HepG2 (cell line): ENCODE measurements at regions not wholly inside any gene's neighbourhood (a gene's known extent, or its start where the extent isn't known, plus 50 kb on each side); places are given as distances from the start of the nearest gene placed in this dataset.
A peak's percentile ranks its signal among the peaks of the same experiment; 100 is the strongest.

Source experiments
- ATAC-seq: fragments of 200-7000 bp; cut with Tn5 transposase; 3 replicates; pipeline ENCODE4 v1.9.1; 2020; ENCODE audit warnings: mild to moderate bottlenecking, moderate library complexity
- BruUV-seq: library from RNA; stranded (reverse); fragments of 400-500 nt; replicated peaks from 2 replicates; lab custom pipeline; 2021; lab: Mats Ljungman, UMichigan
- CTCF ChIA-PET: fragments of 300-600 bp; formaldehyde crosslinking; extraction: SDS; loops from one replicate; lab custom pipeline; 2021; ENCODE audit warnings: low total read pairs, inconsistent platforms, low intra/inter-chr PET ratio; lab: Yijun Ruan, JAX
- POLR2A ChIA-PET: fragments of 350-600 bp; sonication (Branson Sonifier 250); formaldehyde crosslinking; loops from one replicate; lab custom pipeline; 2020; ENCODE audit warnings: antibody characterized with exemption, inconsistent platforms; lab: Yijun Ruan, JAX
- DNase-seq: peaks from one replicate; pipeline ENCODE4 v3.0.0-alpha.2; 2015; ENCODE audit warnings: low spot score
- FAIRE-seq: peaks from 3 replicates; lab custom pipeline; 2011; peaks lifted over from hg19 to GRCh38; lab: Jason Lieb, UNC
- H2AFZ ChIP-seq: one replicate; pipeline ENCODE4 v1.6.1; 2011; ENCODE audit warnings: low read length, inconsistent platforms
- H3K27ac ChIP-seq: fragments of 300-600 bp; 3 replicates; pipeline ENCODE4 v1.8.0; 2011; ENCODE audit warnings: mixed run types, mild to moderate bottlenecking, mixed read lengths, low read length, inconsistent platforms; ENCODE audit not compliant: insufficient read depth; ENCODE audit errors: extremely low read length
- H3K27me3 ChIP-seq, 2 experiments: fragments of 200-600 bp in 1 of 2; 2 replicates in 1 of 2; 3 replicates in 1 of 2; pipeline versions ENCODE4 v1.6.0 to v1.8.0; 2011; ENCODE audit warnings: low read length in 2 of 2, mild to moderate bottlenecking in 2 of 2, moderate library complexity in 2 of 2, inconsistent platforms in 1 of 2; ENCODE audit not compliant: insufficient read depth in 2 of 2, control insufficient read depth in 1 of 2
- H3K36me3 ChIP-seq, 2 experiments: fragments of 200-600 bp in 1 of 2; replicated peaks in 1 of 2; 2 replicates in 1 of 2; 3 replicates in 1 of 2; pipeline versions ENCODE4 v1.5.1 to v1.8.0; 2011; ENCODE audit warnings: low read length in 2 of 2, inconsistent platforms in 1 of 2; ENCODE audit not compliant: insufficient read depth in 2 of 2, control insufficient read depth in 1 of 2
- H3K4me1 ChIP-seq: 2 replicates; pipeline ENCODE4 v1.5.1; 2012; ENCODE audit warnings: low read length, inconsistent platforms; ENCODE audit not compliant: insufficient read depth
- H3K4me2 ChIP-seq: 2 replicates; pipeline ENCODE4 v1.6.0; 2011; ENCODE audit warnings: low read depth, low read length, inconsistent platforms
- H3K4me3 ChIP-seq, 3 experiments: fragments of 200-600 bp in 1 of 3; sonication (generic), shearing (Covaris generic) in 1 of 3; replicated peaks in 1 of 3; 2 replicates each; pipeline ENCODE4 v1.5.1; 2011 to 2016; ENCODE audit warnings: low read length in 3 of 3, inconsistent platforms in 2 of 3, low read depth in 2 of 3, mild to moderate bottlenecking in 2 of 3, control low read depth in 1 of 3, mixed read lengths in 1 of 3; ENCODE audit not compliant: insufficient read depth in 1 of 3
- H3K79me2 ChIP-seq: one replicate; pipeline ENCODE4 v1.6.1; 2011; ENCODE audit warnings: low read length, inconsistent platforms; ENCODE audit not compliant: insufficient read depth
- H3K9ac ChIP-seq: 2 replicates; pipeline ENCODE4 v1.6.0; 2011; ENCODE audit warnings: mild to moderate bottlenecking, low read depth, low read length, inconsistent platforms; ENCODE audit not compliant: insufficient read depth
- H3K9me3 ChIP-seq: 2 replicates; pipeline ENCODE4 v1.5.1; 2012; ENCODE audit warnings: mild to moderate bottlenecking, low read length
- H4K20me1 ChIP-seq: 2 replicates; pipeline ENCODE4 v1.6.0; 2011; ENCODE audit warnings: inconsistent platforms, mild to moderate bottlenecking, low read length, moderate library complexity; ENCODE audit not compliant: insufficient read depth
- CTCF ChIP-seq: sonication (generic); formaldehyde crosslinking; IDR thresholded peaks from 2 replicates; pipeline ENCODE4 v1.5.0; 2020; ENCODE audit warnings: mild to moderate bottlenecking, missing genetic modification reagents, moderate library complexity
- FOXA1 ChIP-seq, 2 experiments: fragments of 450-650 bp in 1 of 2; sonication (generic) in 1 of 2; formaldehyde crosslinking in 1 of 2; IDR thresholded peaks; 2 replicates each; pipeline versions ENCODE4 v1.4.0 to v1.6.1; 2016 to 2020; ENCODE audit warnings: missing genetic modification reagents in 1 of 2
- FOXP4 ChIP-seq: sonication (generic); formaldehyde crosslinking; IDR thresholded peaks from 2 replicates; pipeline ENCODE4 v1.4.0; 2020; ENCODE audit warnings: missing genetic modification reagents
- MAFK ChIP-seq, 2 experiments: IDR thresholded peaks in 1 of 2; conservative IDR thresholded peaks in 1 of 2; 2 replicates each; pipeline ENCODE4 v1.6.1; 2011; ENCODE audit warnings: improper control_type of control experiment in 2 of 2, low read length in 2 of 2
- RBFOX2 ChIP-seq: fragments of 200-400 bp; formaldehyde crosslinking; IDR thresholded peaks from 2 replicates; pipeline ENCODE4 v1.6.1; 2017; ENCODE audit warnings: low read depth, mild to moderate bottlenecking, low read length
- SMC3 ChIP-seq: IDR thresholded peaks from 2 replicates; pipeline ENCODE4 v1.6.1; 2011; ENCODE audit warnings: low read length, improper control_type of control experiment
- TFAP4 ChIP-seq: sonication (generic); IDR thresholded peaks from 2 replicates; pipeline ENCODE4 v1.6.1; 2016; ENCODE audit warnings: low read depth, borderline replicate concordance
- ZNF383 ChIP-seq: sonication (generic); formaldehyde crosslinking; IDR thresholded peaks from 2 replicates; pipeline ENCODE4 v1.4.0; 2020; ENCODE audit warnings: missing genetic modification reagents, mild to moderate bottlenecking, borderline replicate concordance
- ZNF546 ChIP-seq: sonication (generic); formaldehyde crosslinking; conservative IDR thresholded peaks from 2 replicates; pipeline ENCODE4 v1.8.1; 2023; ENCODE audit warnings: mild to moderate bottlenecking, missing genetic modification reagents
- ZNF609 ChIP-seq: sonication (generic); formaldehyde crosslinking; IDR thresholded peaks from 2 replicates; pipeline ENCODE4 v1.4.0; 2020; ENCODE audit warnings: mild to moderate bottlenecking, missing genetic modification reagents, borderline replicate concordance
- in situ Hi-C: cut with HindIII; loops from 2 replicates; pipeline ENCODE4 v1.10.0; 2017; ENCODE audit warnings: low pct_unique_long_range_greater_than_20kb; ENCODE audit not compliant: extremely low pct_ligation_motif_present
- intact Hi-C: fragments of 100-400 bp; cut with micrococcal nuclease; formaldehyde crosslinking; loops from one replicate; pipeline ENCODE4 v1.10.0; 2022; ENCODE audit not compliant: unreplicated experiment

- POLR2A ChIA-PET = no interaction called here
- no TSS peak for BruUV-seq
- TF ChIP-seq FOXA1 (IDR thresholded peaks at IDR 0.05) = no peak
- peak; percentile 64; the same call in 1 of the 2 replicates for TF ChIP-seq FOXA1 (CRISPR knock-in tag; IDR thresholded peaks at IDR 0.05)
- no peak for TF ChIP-seq TFAP4
- TF ChIP-seq ZNF383 = no peak
- no peak for TF ChIP-seq ZNF546 (CRISPR knock-in tag)
- TF ChIP-seq ZNF609 = no peak
- TF ChIP-seq RBFOX2 = no peak
- TF ChIP-seq SMC3 = peak; percentile 27; the same call in 1 of the 2 replicates
- TF ChIP-seq FOXP4 = no peak
- TF ChIP-seq CTCF (CRISPR knock-in tag) = peak; percentile 59
- peak; percentile 76 to 83 for TF ChIP-seq MAFK (conservative IDR thresholded peaks at IDR 0.05 in 1 of 2, IDR thresholded peaks at IDR 0.05 in 1 of 2; ENCODE audit: low read length in 2 of 2)
Observed at GRCh38 chr2:155815851-155816250, 516.7 kb downstream of the NR4A2 start.

More at GRCh38 chr2:155815851-155816250, 516.7 kb downstream of the NR4A2 start:
- CTCF ChIA-PET = no interaction called here
- H3K9ac ChIP-seq = no peak overlapping the region
- no peaks in the 10 kb centered on the region for H3K27me3 ChIP-seq
- peak; percentile 96 for ATAC-seq
- H4K20me1 ChIP-seq = no peaks in the 10 kb centered on the region
- peak; percentile 18 for FAIRE-seq
- H3K9me3 ChIP-seq = peaks cover 43% of the 10 kb centered on the region
- peak; percentile 54 for DNase-seq
- intact Hi-C loops = loop anchor here (1.0 to 2.0 kb wide), 2 partner anchors 439 to 447 kb away; no protein-coding TSS in a partner anchor
- H3K36me3 ChIP-seq = no peaks in the 10 kb centered on the region
- in situ Hi-C loops = no loop called here
- H3K4me1 ChIP-seq = no peaks in the 10 kb centered on the region
- H3K4me2 ChIP-seq = no peak overlapping the region
- no peaks in the 10 kb centered on the region for H3K79me2 ChIP-seq
- H3K27ac ChIP-seq = no peak overlapping the region
- no peak overlapping the region for H3K4me3 ChIP-seq
- no peak overlapping the region for H2AFZ ChIP-seq
